Cardiac fibroblast (primary cell): ENCODE measurements at regions not wholly inside any gene's neighbourhood (a gene's known extent, or its start where the extent isn't known, plus 50 kb on each side); places are given as distances from the start of the nearest gene placed in this dataset.

ENCODE experiments used
- DNase-seq, 2 donors: peaks; one replicate each; pipeline versions ENCODE4 v3.0.0 to v3.0.0-alpha.2; 2010; ENCODE audit warnings: low read depth in 2 of 2
- H3K4me3 ChIP-seq, 2 donors: replicated peaks in 1 of 2; 1 replicate in 1 of 2; 2 replicates in 1 of 2; pipeline ENCODE4 v1.5.1; 2011; ENCODE audit warnings: low read depth in 2 of 2, low read length in 2 of 2, mild to moderate bottlenecking in 2 of 2, moderate library complexity in 1 of 2
- TF ChIP-seq, protein P1 (sequence below): IDR thresholded peaks from one replicate; pipeline ENCODE4 v1.5.1; 2011; ENCODE audit warnings: low read depth, mild to moderate bottlenecking, low read length, inconsistent platforms

DNA sequence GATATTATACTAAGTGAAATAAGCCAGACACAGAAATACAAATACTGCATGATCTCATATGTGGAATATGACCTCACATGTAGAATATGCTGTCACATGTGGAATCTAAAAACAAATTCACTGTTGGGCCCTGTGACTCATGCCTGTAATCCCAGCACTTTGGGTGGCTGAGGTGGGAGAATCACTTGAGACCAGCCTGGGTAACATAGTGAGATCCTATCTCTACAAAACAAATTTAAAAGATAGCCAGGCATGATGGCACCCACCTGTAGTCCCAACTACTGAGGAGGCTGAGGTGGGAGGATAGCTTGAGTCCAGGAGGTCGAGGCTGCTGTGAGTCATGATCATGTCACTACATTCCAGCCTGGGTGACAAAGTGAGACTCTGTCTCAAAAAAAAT lies 160.3 kb downstream of the PTEN start:
- peak in 1 of 2 donors; percentile 20 for DNase-seq
- TF ChIP-seq, protein P1, sequence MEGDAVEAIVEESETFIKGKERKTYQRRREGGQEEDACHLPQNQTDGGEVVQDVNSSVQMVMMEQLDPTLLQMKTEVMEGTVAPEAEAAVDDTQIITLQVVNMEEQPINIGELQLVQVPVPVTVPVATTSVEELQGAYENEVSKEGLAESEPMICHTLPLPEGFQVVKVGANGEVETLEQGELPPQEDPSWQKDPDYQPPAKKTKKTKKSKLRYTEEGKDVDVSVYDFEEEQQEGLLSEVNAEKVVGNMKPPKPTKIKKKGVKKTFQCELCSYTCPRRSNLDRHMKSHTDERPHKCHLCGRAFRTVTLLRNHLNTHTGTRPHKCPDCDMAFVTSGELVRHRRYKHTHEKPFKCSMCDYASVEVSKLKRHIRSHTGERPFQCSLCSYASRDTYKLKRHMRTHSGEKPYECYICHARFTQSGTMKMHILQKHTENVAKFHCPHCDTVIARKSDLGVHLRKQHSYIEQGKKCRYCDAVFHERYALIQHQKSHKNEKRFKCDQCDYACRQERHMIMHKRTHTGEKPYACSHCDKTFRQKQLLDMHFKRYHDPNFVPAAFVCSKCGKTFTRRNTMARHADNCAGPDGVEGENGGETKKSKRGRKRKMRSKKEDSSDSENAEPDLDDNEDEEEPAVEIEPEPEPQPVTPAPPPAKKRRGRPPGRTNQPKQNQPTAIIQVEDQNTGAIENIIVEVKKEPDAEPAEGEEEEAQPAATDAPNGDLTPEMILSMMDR: no peak
- no peak overlapping the region for H3K4me3 ChIP-seq

DNA sequence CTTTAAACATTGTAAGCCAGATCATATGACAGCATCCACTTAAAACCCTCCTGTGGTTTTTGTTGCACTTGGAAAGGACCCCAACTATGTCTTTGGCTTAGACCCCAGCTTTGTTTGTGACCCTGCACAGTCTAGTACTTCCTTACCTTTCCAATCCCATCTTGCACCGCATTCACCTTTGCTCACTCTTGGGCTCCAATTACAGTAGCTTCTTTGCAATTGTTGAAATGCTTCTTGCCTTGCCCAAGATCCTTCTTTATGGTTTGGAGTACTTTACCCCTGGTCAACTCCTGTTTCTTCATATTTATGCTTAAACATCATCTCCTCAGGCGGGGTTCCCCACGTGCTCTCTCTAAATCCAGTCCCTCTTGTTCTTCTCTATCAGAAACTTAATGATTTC lies 162.6 kb downstream of the PTEN start:
- TF ChIP-seq, protein P1: no peak
- no peak overlapping the region for H3K4me3 ChIP-seq
- no peak for DNase-seq

DNA sequence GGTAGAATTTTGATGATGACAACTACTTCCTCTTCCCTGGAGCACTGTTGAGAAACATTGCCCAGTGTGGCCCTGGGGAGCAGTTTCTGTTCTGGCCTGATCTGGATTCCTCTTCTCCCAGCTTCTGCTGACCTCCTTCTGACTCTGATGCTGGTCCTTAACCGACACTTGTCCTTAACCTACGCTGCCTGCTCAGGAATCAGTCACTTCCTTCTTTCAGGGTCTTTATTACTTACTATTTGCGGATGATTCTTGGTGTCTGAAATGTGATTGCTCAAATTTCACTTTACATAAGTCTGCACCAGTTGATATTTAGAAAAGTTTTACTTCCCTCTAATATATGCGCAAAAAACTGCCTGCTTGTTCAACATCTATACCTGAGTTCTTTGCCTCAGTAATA lies 164.1 kb downstream of the PTEN start:
- DNase-seq: no peak
- no peak overlapping the region for H3K4me3 ChIP-seq
- TF ChIP-seq, protein P1: no peak

DNA sequence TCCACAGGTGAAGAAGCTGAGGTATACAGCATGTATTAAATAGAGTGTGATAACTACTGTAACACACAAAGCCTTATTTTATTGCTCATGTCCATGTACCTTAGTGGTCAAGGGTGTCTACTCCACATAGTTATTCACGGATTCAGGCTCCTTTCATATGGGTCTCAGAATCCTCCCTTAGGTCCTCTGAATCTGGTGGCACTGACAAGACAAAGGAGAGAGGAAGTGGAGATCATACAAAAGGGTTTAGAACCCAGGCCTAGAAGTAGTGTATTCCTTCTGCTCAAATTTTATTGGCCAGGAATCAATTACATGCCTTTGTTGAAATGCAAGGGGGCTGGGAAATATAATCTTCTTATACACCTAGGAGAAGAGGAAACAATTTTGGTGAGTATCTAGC lies 164.6 kb downstream of the PTEN start:
- TF ChIP-seq, protein P1: no peak
- H3K4me3 ChIP-seq: no peak overlapping the region
- DNase-seq: no peak

DNA sequence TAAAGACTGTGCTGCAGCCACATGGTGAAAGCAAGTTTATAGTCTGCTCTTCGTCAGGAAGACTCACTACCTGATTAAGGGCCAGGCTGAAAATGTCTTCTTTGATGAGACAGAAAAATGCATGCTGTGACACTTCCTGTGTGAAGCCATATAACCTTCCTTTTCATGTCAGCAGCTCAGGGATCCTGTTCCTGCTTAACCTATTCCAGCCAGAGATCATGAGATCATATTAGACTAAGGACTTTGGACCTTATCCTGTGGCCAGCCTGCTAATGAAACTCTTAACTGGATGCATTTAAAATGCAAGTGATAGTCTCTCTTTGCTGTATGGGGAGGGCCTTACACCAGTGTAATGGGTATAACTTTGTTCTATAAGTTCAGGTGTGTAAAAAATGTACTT lies 165.2 kb downstream of the PTEN start:
- DNase-seq: no peak
- TF ChIP-seq, protein P1: no peak
- H3K4me3 ChIP-seq: no peak overlapping the region

DNA sequence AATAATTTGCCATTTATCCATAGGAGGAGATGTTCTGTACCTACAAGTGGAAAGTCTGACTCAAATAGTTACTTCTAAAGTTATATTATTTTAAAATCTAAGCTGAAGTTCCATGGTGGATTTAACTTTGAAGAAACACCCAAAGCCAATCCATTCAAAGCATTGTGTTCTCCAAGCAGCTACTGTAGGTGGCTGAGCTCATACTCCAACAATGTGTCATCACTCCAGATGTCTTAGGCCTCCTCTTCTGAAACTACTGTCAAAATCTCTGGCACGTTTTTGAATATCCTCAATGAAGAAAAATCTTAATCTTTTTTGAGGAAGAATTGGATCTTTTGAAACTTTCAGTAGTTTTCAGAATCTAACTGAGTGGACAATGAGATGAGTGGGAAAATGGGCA lies 169.1 kb downstream of the PTEN start:
- TF ChIP-seq, protein P1: no peak
- no peak overlapping the region for H3K4me3 ChIP-seq
- DNase-seq: peak; percentile 55 to 87

DNA sequence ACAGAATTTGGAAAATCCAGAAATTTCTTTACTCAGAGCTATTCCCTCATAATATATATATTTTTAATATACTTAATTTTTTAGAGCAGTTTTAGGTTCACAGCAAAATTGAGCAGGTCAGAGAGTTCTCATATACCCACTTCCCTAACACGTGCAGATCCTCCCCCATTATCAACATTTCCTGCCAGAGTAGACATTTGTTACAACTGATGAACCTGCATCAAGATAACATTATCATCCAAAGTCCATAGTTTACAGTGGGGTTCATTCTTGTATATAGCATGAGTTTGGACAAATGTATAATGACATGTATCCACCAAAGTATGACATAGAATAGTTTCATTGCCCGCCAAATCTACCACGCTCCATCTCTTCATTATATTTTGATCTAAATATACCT lies 170.0 kb downstream of the PTEN start:
- DNase-seq: no peak
- no peak overlapping the region for H3K4me3 ChIP-seq
- TF ChIP-seq, protein P1: no peak
